Left ventricle myocardium inferior (tissue), 1 donor: ENCODE measurements at regions not wholly inside any gene's neighbourhood (a gene's known extent, or its start where the extent isn't known, plus 50 kb on each side); places are given as distances from the start of the nearest gene placed in this dataset.

Experiments
- DNase-seq: peaks from one replicate; pipeline ENCODE4 v3.0.0-alpha.2; 2020
- H3K27ac ChIP-seq: fragments of 200-600 bp; replicated peaks from 2 replicates; pipeline ENCODE4 v1.8.0; 2021
- H3K27me3 ChIP-seq: fragments of 200-600 bp; 2 replicates; pipeline ENCODE4 v1.8.0; 2021; ENCODE audit warnings: low read depth
- H3K36me3 ChIP-seq: fragments of 200-600 bp; 2 replicates; pipeline ENCODE4 v1.8.0; 2021
- H3K4me1 ChIP-seq: fragments of 200-600 bp; 2 replicates; pipeline ENCODE4 v1.8.0; 2021
- H3K4me3 ChIP-seq: fragments of 200-600 bp; 2 replicates; pipeline ENCODE4 v1.8.0; 2021; ENCODE audit warnings: mild to moderate bottlenecking, moderate library complexity
- H3K9me3 ChIP-seq: fragments of 200-600 bp; replicated peaks from 2 replicates; pipeline ENCODE4 v1.8.0; 2021
- intact Hi-C: fragments of 100-400 bp; cut with micrococcal nuclease; formaldehyde crosslinking; loops from one replicate; pipeline ENCODE4 v1.11.0; 2022
- TF ChIP-seq, protein P1 (sequence below): fragments of 200-600 bp; IDR thresholded peaks from 2 replicates; pipeline ENCODE4 v1.8.0; 2021; ENCODE audit warnings: antibody characterized with exemption, mild to moderate bottlenecking, borderline replicate concordance
- donor health status: DM: no; HTN: yes; CAD: no; lungs with severe emphysema.

GRCh38 chrX:134184936-134185335 is 52.0 kb upstream of the CCDC160 start:
- Histone ChIP-seq H3K4me1 (no peaks in the 10 kb centered on the region), H3K27ac (no peak overlapping the region), H3K9me3 (no peaks in the 10 kb centered on the region), H3K4me3 (no peak overlapping the region), H3K27me3 (no peaks in the 10 kb centered on the region), H3K36me3 (no peaks in the 10 kb centered on the region)
- intact Hi-C loops: no loop called here
- DNase-seq: no peak
- TF ChIP-seq, protein P1, sequence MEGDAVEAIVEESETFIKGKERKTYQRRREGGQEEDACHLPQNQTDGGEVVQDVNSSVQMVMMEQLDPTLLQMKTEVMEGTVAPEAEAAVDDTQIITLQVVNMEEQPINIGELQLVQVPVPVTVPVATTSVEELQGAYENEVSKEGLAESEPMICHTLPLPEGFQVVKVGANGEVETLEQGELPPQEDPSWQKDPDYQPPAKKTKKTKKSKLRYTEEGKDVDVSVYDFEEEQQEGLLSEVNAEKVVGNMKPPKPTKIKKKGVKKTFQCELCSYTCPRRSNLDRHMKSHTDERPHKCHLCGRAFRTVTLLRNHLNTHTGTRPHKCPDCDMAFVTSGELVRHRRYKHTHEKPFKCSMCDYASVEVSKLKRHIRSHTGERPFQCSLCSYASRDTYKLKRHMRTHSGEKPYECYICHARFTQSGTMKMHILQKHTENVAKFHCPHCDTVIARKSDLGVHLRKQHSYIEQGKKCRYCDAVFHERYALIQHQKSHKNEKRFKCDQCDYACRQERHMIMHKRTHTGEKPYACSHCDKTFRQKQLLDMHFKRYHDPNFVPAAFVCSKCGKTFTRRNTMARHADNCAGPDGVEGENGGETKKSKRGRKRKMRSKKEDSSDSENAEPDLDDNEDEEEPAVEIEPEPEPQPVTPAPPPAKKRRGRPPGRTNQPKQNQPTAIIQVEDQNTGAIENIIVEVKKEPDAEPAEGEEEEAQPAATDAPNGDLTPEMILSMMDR: no peak

GRCh38 chrX:134186362-134187121 is 50.4 kb upstream of the CCDC160 start:
- TF ChIP-seq, protein P1: no peak
- H3K36me3 ChIP-seq: no peaks in the 10 kb centered on the region
- no peak overlapping the region for H3K4me3 ChIP-seq
- H3K27ac ChIP-seq: no peak overlapping the region
- intact Hi-C loops: no loop called here
- H3K4me1 ChIP-seq: no peaks in the 10 kb centered on the region
- no peaks in the 10 kb centered on the region for H3K27me3 ChIP-seq
- DNase-seq: no peak
- H3K9me3 ChIP-seq: no peaks in the 10 kb centered on the region
